ENCODE measurements at regions not wholly inside any gene's neighbourhood (a gene's known extent, or its start where the extent isn't known, plus 50 kb on each side); places are given as distances from the start of the nearest gene placed in this dataset.

GRCh38 chr1:175893192-175893591, 149.8 kb upstream of the TNR start:
- TF ChIP-seq EP300 (IDR thresholded peaks at IDR 0.05) (no peak), CTCF (IDR thresholded peaks at IDR 0.05) (no peak), POLR2A (IDR thresholded peaks at IDR 0.05) (no peak)
